ENCODE measurements at regions not wholly inside any gene's neighbourhood (a gene's known extent, or its start where the extent isn't known, plus 50 kb on each side); places are given as distances from the start of the nearest gene placed in this dataset.

DNA sequence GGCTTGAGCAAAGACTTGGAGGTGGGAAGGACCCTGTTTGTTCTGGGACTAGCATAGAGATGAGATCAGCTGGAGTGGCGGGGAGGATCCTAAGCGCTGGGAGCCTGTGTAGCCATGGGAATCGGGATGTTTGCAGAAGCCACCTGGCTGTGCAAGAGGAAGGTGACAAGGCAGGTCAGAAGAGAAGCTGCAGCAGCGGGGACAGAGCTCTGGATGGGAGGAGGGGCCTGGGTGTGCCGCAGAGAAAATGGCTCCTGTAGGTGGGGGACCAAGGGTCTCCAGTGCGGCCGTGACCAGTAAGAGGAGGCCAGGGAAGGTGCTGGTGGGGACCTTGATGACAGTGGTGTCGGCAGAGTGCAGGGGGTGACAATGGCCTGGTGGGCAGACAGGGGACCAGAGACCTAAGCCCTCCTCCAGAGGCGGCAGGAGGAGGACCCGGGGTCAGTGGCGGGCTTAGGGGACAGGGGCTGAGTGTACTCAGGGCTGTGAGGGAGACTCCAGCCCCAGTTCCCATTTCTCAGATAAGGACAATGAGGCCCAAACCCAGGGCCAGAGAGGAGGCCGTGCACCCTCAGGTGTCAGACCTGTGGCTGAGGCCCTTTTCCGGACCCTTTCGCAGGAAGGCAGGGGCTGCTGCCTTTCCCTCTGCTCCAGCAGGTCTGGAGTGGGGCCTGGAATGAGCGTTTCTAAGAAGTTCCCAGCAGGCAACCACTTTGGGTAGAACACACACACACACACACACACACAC lies 206.6 kb upstream of the RTL1 start:
- no peak for DNase-seq (ENCODE audit: low read depth)

DNA sequence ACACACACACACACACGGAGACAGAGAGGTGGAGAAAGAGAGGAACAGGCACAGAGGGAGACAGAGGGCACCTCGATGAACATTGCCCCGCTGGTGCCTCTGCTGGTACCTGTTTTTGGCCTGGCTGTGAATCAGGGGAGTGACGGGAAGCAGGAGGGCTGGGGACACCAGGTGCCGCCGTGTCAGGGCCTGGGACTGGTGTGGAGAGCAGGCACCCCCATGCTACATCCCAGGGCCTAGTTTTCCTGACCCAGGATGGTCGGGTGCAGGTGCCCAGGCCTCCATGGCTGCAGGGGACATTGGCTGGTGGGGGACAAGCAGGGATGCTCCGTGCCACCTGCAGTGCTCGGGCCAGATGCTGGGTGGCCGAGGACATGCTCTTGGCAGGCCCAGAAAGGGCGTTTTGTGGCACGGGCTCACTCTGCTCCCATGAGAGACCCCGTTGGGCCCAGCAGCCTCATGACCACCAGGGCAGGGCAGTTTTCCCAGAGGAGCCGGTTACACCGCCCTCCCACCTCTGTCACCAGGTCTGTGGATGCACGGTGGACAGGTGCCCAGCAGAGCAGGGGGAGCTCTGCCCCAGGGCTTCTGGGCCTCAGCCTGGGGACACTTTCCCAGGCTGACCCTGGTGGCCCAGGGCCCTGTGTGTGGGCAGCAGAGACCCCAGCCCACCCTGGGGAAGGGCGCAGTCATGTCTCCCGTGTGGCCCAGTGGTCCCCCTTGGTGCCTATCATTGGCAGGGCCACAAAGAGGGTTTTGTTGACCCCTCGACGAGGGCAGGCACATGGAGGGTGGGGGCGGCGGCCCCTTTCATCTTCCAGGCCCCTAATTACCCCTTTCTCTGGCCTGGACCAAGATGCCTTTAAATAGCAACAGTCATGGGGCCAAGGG lies 207.5 kb upstream of the RTL1 start:
- no peak for DNase-seq (ENCODE audit: low read depth)

DNA sequence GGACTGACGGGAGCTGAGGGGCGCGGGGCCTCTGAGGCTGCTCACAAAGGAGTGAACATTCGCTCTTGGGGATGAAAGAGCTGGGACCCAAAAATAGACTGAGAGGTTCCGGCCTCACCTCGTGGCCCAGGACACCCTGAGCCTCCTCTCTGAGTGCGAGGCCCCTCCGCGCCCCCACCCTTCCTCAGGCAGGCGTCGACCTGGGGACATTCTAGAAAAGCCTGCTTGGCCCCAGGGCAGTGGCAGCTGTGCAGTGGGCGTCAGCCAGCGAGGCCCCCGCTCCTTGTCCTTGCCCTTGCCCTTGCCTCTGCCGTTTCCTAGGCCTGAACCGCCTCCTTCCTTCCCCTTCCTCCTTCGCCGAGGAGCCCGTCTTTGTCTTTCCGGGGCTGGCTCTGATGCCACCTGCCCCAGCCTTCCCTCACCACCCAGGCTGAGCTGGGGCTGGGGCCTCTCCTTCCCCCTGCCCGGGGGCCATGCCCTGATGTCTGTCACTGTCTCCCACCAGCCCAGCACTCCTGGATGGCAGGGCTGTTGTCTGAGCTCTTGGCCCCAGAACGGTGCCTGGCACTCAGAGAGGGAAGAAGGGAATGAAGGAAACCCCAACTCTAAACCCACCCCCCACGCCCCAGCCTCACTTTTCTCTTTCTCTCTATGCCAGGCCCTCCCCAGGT lies 208.2 kb upstream of the RTL1 start:
- DNase-seq (ENCODE audit: low read depth) = no peak

DNA sequence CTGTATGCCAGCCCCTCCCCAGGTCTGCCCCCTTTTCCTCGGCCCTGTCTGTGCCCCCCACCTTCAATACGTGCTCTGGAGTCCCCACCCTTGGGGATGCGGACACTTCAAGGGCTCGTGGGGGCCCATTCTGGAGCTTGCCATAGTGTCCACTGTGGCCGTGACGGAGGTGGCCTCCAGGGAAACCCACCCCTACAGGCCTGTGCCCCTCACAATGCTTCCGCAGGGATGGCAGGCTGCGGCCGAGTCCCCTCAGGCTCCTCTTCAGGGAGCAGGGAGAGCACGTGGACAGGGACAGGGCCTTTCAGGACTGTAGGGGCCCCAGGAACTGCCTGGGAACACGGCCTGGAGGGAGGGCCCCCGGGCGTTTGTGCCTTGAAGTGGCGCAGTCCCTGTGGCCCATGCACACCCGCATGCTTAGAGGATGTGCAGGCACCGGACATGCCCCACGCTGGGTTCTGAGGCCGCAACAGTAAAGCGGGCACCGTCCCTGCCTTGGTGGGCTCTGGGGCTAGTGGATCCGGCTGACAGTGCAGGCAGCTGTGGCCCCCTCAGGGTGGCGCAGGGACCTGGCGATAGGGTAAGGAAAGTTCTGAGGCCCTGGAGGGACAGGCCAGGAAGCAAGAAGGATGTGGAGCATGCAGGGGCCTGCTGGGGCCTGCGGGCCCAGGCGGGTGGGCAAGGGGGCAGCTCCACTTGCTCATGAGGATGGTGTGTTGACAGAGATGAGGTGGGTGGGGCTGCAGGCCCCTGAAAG lies 209.0 kb upstream of the RTL1 start:
- no peak for DNase-seq (ENCODE audit: low read depth)

DNA sequence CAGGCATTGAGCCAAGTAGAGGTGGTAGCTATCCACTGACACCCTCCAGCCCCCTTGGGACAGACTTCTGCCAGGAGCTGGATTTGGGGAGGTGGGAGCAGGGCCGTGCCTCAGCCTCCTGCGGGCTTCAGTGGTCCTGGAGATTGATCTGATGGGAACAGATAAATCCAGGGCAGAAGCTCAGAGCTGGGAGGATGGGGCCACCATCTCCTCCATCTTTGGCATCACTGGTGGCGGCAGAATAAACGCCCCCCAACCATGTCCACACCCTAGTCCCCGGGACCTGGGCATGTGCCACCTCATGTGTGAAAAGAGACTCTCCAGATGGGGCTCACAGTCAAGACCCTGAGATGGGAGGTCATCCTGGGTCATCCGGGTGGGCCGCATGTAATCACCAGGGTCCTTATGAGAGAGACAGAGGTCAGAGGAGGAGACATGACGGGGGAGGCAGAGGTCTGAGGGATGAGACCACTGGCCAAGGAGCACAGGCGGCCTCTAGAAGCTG lies 209.6 kb upstream of the RTL1 start:
- DNase-seq (ENCODE audit: low read depth) = no peak

DNA sequence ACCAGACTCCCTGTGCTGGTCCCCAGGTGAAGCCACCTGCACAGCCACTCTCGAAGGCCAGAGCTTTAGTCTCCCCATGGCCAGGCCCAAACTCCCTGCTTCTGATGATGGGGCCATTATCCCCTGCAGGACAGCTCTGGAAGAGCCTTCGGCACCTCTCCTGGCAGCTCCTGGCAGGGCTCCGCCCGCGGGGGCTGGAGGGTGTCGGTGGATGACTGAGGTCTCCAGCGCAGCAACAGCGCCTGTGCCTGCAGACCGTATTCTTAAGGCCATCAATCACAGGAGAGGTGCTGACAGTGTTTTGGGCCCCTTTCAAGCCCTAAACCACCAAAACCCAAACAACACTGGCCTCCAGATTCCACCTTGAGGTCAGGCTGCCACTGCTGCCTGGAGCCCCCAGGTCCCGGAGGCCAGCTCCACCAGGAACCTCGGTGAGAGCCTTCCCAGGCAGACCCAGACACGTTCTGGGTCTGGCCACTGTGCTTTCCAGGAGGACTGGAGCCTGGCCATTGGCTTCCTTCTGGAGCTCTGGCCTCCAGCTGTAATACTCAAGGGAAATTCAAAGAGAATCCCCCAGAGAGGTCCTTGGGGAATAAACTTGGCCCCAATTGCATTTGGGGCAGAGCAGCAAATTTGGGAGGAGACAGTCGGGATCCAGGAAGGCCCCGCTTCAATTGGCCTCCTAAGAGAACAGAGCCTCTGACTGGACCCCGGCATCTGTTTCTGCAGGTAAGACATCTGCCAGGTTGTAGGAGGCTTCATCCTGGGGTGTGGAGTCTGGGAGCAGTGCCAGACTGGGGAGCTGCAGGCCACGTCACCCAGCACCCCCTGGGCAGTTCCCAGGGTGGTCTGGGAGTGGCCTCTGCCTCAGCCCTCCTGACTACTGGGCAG lies 210.6 kb upstream of the RTL1 start:
- DNase-seq (ENCODE audit: low read depth) = no peak

DNA sequence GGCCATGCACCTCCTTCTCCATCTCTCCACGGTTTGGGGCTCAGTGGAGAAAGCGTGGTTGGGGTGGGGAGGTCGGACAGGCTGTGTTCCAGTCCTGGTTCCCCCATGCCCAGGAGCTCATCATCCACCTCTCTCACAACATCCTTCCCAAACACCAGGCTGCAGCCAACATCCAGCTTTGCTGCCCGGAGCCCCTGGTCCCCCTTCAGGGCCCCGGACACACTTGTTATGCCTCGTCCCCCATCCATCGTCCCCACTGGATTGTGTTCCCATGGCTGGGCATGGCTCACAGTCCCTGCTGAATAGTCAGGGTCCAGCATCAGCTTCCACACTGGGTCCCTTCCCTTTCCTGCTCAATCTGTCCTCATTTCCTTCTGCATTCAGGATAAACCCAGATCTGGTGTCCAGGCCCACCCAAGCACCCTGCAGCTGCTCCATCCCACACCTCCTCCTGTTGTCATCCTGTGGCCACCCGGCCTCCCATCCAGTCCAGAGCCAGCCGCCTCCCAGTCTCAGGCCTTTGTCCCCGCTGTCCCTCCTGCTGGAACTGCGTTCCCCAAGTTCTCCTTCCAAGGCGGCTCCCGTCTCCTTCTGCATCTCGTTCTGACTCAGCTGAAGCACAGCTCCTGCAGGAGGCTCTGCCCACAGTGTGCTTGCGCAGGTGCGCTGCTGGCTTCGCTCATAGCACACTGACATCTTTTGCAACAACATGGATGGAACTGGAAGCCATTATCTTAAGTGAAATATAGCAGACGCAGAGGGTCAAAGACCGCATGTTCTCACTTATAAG lies 211.4 kb upstream of the RTL1 start:
- no peak for DNase-seq (ENCODE audit: low read depth)

DNA sequence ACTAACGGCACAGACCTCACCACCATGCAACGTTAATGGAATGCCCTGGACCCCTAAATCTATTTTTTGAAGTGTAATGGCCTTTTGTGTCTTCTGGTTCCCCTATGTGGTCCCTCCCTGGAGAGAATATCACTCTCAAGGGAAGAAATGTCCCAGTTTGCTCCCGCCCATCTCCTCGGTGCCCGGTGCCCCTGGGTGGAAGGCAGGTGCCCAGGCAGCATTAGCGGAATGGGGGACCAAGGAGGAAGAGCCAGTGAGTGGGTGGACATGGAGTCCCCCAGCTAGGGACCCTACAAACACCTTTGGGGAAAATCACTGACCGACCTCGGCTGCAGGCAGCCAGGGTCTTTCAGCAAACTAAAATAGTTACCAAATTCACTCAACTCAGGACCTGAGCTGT lies 212.1 kb upstream of the RTL1 start:
- no peak for DNase-seq (ENCODE audit: low read depth)

DNA sequence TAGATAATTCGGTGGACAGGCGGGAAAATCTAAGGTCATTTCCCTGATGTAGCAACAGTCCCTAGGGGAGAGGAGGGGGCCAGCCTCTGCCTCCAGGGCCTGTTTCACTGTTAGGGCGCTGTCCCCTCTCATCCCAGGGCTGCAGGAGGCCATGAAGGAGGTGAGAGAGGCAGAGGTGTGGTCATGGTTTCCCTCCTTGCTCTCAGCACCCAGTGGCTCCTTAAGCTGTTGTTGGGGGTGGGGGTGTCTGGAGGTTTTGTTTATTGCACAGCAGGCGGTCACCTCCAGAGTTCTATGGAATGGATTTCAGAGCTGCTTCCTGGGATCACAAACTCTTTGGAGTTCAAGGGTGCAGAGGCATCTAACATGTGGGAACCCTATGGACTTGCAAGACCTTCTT lies 212.5 kb upstream of the RTL1 start:
- no peak for DNase-seq (ENCODE audit: low read depth)

DNA sequence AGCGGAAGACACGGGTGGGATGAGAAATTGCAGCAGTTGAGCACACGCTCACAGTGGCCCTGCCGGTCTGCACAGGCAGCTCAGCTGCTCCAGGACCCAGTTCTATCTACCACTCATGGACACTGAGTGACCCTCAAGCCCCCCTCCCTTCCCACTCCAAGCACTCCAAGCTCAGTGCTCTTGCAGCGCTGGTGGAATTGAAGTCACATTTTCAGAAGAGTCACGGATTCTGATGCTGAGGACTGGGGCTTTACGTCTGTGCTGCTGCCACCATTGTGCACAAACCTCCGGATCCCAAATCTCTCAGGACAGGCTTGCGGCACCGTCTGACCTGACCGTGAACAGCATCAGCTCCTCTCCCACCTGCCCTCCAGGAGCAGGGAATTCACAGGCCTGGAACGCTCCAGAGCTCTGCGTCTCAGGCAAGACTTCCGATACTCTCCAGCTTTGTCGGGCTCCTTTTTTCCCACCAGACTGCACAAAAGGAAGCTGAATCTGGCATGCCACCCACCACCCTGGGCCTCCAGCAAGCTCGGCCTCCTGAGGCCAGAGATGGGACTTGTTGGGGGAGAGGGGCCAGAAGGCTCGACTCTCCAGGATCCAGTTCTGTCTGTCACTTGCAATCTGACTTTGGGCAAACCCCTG lies 213.1 kb upstream of the RTL1 start:
- DNase-seq (ENCODE audit: low read depth) = no peak

DNA sequence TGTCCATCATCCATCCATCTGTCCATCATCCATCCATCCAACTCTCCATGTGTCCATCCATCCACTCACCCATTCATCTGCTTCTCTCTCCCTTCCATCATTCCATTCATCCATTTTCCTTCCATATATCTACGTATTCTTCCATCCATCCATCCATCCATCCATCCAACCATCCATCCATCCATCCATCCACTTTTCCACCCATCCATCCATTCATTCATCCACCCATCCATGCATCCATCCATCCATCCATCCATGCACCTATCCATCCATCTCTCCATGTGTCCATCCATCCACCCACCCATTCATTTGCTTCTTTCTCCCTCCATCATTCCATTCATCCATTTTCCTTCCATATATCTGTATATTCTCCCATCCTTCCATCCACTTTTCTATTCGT lies 214.0 kb upstream of the RTL1 start:
- no peak for DNase-seq (ENCODE audit: low read depth)

DNA sequence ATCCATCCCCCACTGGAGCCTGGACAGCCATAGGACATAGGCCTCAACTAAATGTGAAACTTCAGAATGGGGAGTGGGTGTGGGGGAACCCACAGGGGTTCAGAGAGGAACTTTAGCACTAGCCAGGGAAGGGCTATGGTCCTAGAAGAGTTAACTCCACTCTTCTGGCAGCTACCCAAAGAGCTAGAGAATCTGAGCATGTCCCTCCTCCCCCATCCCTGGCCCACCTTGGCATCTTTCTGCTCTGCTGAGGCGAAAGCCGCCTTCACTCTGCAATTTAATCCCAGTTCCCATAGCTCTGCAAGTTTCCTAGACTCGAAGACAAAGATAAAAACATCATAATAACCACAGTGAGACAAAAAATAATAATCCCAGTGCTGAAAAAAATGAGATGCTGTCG lies 214.7 kb upstream of the RTL1 start:
- DNase-seq (ENCODE audit: low read depth) = no peak

DNA sequence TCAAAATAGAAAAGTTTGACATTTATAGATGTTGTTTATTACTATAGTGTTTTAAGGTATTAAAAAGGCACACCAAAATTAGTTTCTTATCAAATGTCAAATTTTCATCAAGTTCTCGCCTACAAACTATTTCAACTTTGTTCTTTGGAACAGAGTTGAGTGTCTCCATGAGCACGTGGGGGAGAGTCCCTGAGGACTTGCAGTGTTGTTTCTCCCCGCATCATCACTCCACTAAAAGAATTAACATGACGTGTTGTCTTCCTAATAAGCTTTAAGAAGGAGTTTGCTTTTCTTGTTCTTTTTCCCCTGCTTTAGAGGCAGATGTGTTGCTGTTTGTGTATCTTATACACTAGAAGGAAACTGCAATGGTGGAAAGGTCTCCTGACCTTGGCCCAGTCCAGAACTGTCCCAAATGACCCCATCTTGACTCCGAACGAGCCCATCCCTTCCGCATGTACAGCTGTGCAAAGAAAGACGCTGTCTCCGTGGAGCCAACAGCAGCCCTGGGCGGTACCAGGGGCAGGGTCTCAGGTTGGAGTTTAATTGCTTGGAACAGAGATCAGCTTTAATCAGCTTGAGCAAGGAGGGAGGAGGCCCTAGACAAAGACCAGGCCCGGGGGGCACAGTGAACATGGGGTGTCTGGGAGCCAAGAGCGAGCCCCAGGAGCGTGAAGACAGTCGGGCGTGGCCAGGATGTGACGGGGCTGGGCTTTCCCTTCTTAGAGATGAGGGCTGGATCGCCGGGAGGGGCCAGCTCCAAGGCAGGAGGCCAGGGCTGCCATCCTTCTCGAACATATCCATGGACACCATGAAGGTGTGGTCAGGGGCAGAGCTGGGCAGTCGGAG lies 215.4 kb upstream of the RTL1 start:
- no peak for DNase-seq (ENCODE audit: low read depth)

DNA sequence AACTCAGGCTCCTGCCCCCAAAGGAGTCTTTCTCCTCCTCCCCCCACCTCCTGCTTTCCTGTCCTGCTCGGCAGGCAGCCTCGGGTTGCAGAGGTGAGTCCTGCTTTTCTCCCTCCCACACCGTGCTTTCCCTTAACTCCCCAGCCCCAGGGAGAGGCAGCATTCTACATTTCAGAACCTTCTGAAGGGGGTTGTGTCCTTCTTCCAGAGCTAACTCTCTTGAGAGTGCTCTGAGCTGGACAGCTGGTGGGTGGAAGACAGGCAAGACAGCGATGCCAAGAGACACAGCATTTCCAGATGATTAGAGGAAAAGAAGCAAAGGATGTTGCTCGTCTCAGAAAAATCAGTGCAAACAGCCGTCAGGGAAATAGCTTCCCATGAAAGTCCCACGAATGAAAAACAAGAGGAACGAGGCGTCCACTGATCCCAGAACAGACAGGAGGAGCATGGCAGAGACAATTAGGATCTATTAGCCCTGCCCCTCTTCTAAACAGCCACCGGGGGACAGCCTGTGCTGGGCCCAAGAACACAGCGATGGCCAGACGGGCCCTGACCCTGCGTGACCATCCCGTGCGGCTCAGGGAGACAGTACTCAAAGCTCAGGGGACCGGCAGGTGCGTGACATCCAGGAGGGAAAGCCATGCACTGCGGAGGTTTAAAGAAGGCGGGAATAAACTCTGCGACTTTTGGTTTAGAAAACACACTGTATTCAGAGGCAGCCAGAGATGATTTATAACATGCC lies 216.5 kb upstream of the RTL1 start:
- DNase-seq (ENCODE audit: low read depth) = no peak

DNA sequence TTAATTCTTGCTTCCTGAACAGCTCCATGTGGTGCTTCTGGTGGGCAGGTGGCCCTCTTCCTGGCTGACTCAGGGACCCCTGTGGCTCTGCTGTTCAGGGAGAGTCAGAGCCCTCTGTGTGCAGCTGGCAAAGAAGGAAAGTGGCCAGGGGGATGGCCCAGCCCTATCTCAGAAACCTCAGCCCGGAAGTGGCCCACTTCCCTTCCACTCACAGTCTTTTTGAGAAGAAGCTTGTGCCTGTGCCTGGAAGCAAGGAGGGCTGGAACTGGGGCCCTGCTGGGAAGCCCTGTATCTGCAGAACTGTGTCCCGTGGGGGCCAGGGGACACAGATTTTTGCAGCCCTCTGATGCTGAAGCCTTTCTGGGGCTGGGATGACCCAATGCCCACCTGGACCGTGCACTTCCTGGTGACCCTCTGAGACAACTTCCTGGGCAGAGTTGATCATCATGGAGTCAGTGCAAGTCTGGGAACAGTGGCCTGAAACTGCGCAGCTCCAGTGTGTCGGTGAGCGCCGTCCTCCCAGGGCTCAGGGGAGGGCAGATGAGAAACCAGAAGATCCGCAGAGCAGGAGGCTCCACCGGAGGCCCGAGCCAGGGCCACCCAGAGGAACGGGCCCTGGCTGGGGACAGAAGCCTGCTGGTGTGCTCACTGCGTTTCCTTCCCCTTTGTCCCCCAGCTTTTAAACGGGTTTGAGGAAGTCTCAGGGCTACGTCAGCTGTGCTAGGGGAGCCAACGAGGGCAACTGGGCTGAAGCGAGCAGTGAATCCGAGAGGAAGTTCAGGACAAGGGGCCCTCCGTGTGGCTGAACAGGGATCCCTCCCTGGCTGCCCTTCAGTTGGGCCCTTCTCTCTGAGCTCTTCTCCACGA lies 217.4 kb upstream of the RTL1 start:
- no peak for DNase-seq (ENCODE audit: low read depth)

DNA sequence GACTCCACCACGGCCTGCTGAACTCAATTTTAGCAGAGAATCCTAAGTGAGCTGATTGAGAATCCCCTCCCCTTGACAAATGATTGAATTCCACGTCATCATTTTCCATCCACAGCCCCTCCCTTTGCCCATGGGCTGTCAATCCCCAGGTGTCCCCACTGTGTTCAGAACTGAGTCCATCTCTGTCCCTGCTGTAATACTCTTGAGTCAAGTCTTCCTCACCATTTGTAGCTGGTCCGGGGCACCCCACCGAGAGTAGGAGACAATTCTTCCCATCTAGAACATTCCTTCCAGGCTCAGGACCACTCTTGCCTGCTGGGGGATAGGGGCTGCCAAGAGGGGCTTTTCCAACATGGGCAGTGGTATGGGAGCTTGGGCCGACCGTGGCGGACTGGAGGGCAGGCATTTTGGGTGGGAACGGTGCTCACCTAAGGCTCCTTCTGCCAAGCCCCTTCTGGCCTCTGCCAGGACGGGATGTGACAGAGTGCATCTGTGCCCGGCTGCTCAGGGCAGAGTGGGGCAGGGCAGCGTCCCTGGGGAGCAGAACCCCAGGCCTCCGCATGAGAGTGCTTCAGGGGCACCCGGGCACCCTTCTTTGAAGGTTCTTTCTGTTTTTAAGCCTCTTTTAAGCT lies 218.1 kb upstream of the RTL1 start:
- DNase-seq (ENCODE audit: low read depth) = no peak

Measured in stimulated activated CD8-positive, alpha-beta memory T cell treated with anti-CD3 and anti-CD28 coated beads, Interleukin-4, amount 100 ng/mL, for 24 hours (primary cell).